ENCODE measurements at regions not wholly inside any gene's neighbourhood (a gene's known extent, or its start where the extent isn't known, plus 50 kb on each side); places are given as distances from the start of the nearest gene placed in this dataset.

DNA sequence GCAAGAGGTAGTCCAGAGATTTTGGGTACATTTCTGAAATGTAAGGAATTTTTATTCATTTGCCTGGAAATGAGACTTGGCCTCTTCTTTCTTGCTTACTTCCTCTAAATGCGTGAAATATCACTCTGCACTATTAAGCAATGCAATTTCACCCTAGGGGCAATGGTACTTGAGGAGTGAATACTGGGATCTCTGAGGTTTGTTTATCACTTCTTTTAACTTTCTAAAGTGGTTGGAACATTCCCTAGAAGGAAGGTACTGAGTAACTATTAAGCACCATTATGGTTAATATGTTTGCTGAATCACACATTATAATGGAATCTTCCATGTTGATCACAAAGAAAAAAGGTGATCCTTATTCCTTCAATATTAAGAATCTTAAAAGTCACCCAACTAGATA is 120.9 kb upstream of the CAND1 start:
- TF ChIP-seq, protein P1, sequence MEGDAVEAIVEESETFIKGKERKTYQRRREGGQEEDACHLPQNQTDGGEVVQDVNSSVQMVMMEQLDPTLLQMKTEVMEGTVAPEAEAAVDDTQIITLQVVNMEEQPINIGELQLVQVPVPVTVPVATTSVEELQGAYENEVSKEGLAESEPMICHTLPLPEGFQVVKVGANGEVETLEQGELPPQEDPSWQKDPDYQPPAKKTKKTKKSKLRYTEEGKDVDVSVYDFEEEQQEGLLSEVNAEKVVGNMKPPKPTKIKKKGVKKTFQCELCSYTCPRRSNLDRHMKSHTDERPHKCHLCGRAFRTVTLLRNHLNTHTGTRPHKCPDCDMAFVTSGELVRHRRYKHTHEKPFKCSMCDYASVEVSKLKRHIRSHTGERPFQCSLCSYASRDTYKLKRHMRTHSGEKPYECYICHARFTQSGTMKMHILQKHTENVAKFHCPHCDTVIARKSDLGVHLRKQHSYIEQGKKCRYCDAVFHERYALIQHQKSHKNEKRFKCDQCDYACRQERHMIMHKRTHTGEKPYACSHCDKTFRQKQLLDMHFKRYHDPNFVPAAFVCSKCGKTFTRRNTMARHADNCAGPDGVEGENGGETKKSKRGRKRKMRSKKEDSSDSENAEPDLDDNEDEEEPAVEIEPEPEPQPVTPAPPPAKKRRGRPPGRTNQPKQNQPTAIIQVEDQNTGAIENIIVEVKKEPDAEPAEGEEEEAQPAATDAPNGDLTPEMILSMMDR (IDR thresholded peaks at IDR 0.05): no peak
- TF ChIP-seq POLR2A (IDR thresholded peaks at IDR 0.05): no peak

Measured in lower leg skin (tissue), 3 donors.